ENCODE measurements at regions not wholly inside any gene's neighbourhood (a gene's known extent, or its start where the extent isn't known, plus 50 kb on each side); places are given as distances from the start of the nearest gene placed in this dataset.

DNA sequence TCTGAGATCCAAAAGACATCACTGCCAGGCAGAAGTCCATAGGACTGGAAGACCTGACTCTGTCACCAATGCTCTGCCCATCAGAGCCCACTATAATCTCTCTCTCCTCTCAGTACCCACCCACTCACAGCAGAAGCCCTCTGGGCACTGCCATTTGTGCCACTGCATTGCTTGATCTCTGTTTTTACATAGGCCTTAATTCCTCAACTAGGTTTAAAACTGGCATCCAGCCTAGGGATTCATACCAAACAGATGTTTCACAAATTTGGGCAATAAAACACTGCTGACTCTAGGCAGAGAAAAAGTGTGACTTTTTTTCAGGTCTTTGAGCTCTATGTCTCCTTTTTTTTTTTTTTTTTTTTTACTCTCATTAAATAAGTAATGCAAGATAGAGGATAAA is 91.1 kb upstream of the RANBP3L start:
- Histone ChIP-seq H3K4me1 (ENCODE audit: control insufficient read depth, insufficient read depth, low read length) (no peaks in the 10 kb centered on the region), H3K27ac (ENCODE audit: control insufficient read depth, insufficient read depth) (no peak overlapping the region), H3K9ac (ENCODE audit: control insufficient read depth, insufficient read depth, low read length) (no peak overlapping the region), H3K27me3 (replicated peaks in 1 of 2; ENCODE audit: control insufficient read depth in 2 of 2, insufficient read depth in 2 of 2, low read length in 1 of 2) (peaks cover 0 to 3% of the 10 kb centered on the region in 2 experiments; a peak in 2 of 4 replicates), H2AFZ (ENCODE audit: control insufficient read depth, low read depth, low read length) (no peak overlapping the region), H3K79me2 (ENCODE audit: control insufficient read depth, insufficient read depth, low read length) (no peaks in the 10 kb centered on the region), H4K20me1 (ENCODE audit: control insufficient read depth, insufficient read depth) (no peaks in the 10 kb centered on the region), H3K9me3 (replicated peaks; ENCODE audit: control insufficient read depth, insufficient read depth, low read length) (no peaks in the 10 kb centered on the region), H3K4me3 (no peak overlapping the region), H3K36me3 (ENCODE audit: control insufficient read depth in 2 of 2, insufficient read depth in 2 of 2, low read length in 1 of 2) (no peaks in the 10 kb centered on the region), H3K4me2 (ENCODE audit: control insufficient read depth, insufficient read depth) (no peak overlapping the region)
- no peak for ATAC-seq
- no peak for DNase-seq (ENCODE audit: low read depth, low spot score)
- FAIRE-seq = no peak
- ChIA-PET CTCF (interaction anchor here (0.7 kb wide), 1 partner anchor 67 kb away, joined by 4 read pairs; no protein-coding TSS in a partner anchor), POLR2A (interaction anchor here (0.6 kb wide), 1 partner anchor 8 kb away, joined by 6 read pairs; no protein-coding TSS in a partner anchor), RAD21 (ENCODE audit: unreplicated experiment) (no interaction called here), SMC1A (ENCODE audit: uncharacterized antibody, unreplicated experiment) (no interaction called here)
- intact Hi-C loops (cut with micrococcal nuclease; ENCODE audit: unreplicated experiment) (no loop called here), in situ Hi-C loops (cut with MboI) (no loop called here)
- no TSS peak for BruUV-seq (replicated peaks)
- no peak for TF ChIP-seq BCL11A (IDR thresholded peaks at IDR 0.05; ENCODE audit: low read depth, low read length)
- TF ChIP-seq IKZF1 (conservative IDR thresholded peaks at IDR 0.05) = no peak
- no peak for TF ChIP-seq BRCA1 (IDR thresholded peaks at IDR 0.05; ENCODE audit: low read depth, low read length)
- TF ChIP-seq SPI1 (IDR thresholded peaks at IDR 0.05; ENCODE audit: borderline replicate concordance, insufficient read depth, low read depth, low read length) = no peak
- TF ChIP-seq JUNB (IDR thresholded peaks at IDR 0.05) = no peak
- TF ChIP-seq POLR2AphosphoS5 (IDR thresholded peaks at IDR 0.05; ENCODE audit: low read length) = no peak
- no peak for TF ChIP-seq PAX8 (IDR thresholded peaks at IDR 0.05)
- TF ChIP-seq ETV6 (conservative IDR thresholded peaks at IDR 0.05 in 1 of 2, IDR thresholded peaks at IDR 0.05 in 1 of 2; ENCODE audit: borderline replicate concordance in 1 of 2, low read depth in 1 of 2) = no peak
- TF ChIP-seq KLF5 (IDR thresholded peaks at IDR 0.05; ENCODE audit: partially characterized antibody) = no peak
- no peak for TF ChIP-seq EGR1 (IDR thresholded peaks at IDR 0.05; ENCODE audit: borderline replicate concordance in 1 of 2, low read depth in 2 of 2, low read length in 2 of 2)
- no peak for TF ChIP-seq ASH2L (IDR thresholded peaks at IDR 0.05; ENCODE audit: borderline replicate concordance, low read depth)
- TF ChIP-seq USF1 (IDR thresholded peaks at IDR 0.05; ENCODE audit: borderline replicate concordance, extremely low read length, insufficient read depth, low read depth, low read length) = no peak
- no peak for TF ChIP-seq RFX5 (IDR thresholded peaks at IDR 0.05; ENCODE audit: low read depth, low read length)
- TF ChIP-seq SRF (IDR thresholded peaks at IDR 0.05; ENCODE audit: low read depth in 2 of 2, low read length in 2 of 2) = no peak
- no peak for TF ChIP-seq YY1 (IDR thresholded peaks at IDR 0.05; ENCODE audit: low read depth, low read length)
- no peak for TF ChIP-seq POLR2A (IDR thresholded peaks at IDR 0.05; ENCODE audit: low read depth, low read length)
- no peak for TF ChIP-seq SREBF1 (IDR thresholded peaks at IDR 0.05; ENCODE audit: low read length)
- no peak for TF ChIP-seq ZNF24 (IDR thresholded peaks at IDR 0.05)
